ENCODE measurements at regions not wholly inside any gene's neighbourhood (a gene's known extent, or its start where the extent isn't known, plus 50 kb on each side); places are given as distances from the start of the nearest gene placed in this dataset.

DNA sequence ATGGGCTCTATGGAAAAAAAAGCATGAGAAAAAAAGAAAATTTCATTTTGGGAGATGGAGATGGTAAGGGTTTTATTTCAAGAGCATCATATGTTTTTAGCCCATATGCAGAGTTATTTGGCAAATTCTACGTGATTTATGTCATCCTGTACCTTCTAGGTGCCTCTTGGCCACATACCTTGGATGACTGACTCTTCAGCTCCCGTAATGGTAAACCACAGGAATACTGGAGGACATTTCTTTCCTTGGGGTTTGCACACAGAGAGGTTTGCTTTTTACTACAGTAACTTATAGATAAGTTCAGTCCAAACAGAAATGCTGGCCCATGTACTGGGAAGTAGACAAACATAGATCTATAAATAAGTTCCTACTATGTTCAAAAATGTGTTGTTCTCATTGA lies 132.2 kb downstream of the SH3BGRL2 start:
- no peak for DNase-seq

- DNase-seq, result no peak
These were observed 131.2 kb downstream of the SH3BGRL2 start for GRCh38 chr6:79762370-79762769.

GRCh38 chr6:79756496-79756895 lies 125.4 kb downstream of the SH3BGRL2 start:
- DNase-seq, result no peak

DNA sequence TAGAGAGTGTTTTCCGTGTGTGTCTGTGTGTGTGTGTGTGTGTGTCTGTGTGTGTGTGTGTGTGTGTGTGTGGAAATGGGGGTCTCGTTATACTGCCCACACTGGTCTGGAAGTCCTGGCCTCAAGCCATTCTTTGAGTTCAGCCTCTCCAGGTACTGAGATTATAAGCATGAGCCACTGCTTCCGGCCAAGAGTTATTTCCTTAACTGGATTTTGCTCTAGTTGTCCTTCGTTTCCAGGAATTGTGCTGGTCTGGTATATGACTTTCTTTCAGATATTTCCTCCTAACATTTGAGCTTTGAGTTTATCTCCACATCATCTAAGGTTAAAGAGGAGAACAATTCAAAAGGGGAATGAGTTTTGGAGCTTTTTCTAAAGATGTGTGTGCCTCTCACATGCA lies 124.8 kb downstream of the SH3BGRL2 start:
- no peak for DNase-seq
